H9 (cell line): ENCODE measurements at regions not wholly inside any gene's neighbourhood (a gene's known extent, or its start where the extent isn't known, plus 50 kb on each side); places are given as distances from the start of the nearest gene placed in this dataset.

ENCODE experiments used
- DNase-seq: peaks from one replicate; pipeline ENCODE4 v3.0.0-alpha.2; 2017
- H2AFZ ChIP-seq: one replicate; pipeline ENCODE4 v1.6.1; 2013; ENCODE audit warnings: mild to moderate bottlenecking, low read length, control low read depth, moderate library complexity
- H2AK5ac ChIP-seq: 2 replicates; pipeline ENCODE4 v1.6.1; 2013; ENCODE audit warnings: low read length, control low read depth, mixed read lengths; ENCODE audit not compliant: insufficient read length
- H2BK120ac ChIP-seq: one replicate; pipeline ENCODE4 v1.6.1; 2013; ENCODE audit warnings: low read depth, mild to moderate bottlenecking, low read length, control low read depth, inconsistent platforms; ENCODE audit not compliant: poor library complexity, severe bottlenecking
- H2BK12ac ChIP-seq: 2 replicates; pipeline ENCODE4 v1.6.1; 2013; ENCODE audit warnings: low read length, control low read depth, mixed read lengths, low read depth; ENCODE audit not compliant: insufficient read length
- H2BK15ac ChIP-seq: 2 replicates; pipeline ENCODE4 v1.6.1; 2013; ENCODE audit warnings: low read depth, low read length, control low read depth
- H2BK20ac ChIP-seq: one replicate; pipeline ENCODE4 v1.6.1; 2013; ENCODE audit warnings: low read depth, mild to moderate bottlenecking, low read length, control low read depth, inconsistent platforms; ENCODE audit not compliant: poor library complexity, severe bottlenecking
- H2BK5ac ChIP-seq: 2 replicates; pipeline ENCODE4 v1.6.1; 2013; ENCODE audit warnings: low read length, control low read depth, mixed read lengths; ENCODE audit not compliant: insufficient read length
- H3K14ac ChIP-seq: 2 replicates; pipeline ENCODE4 v1.6.1; 2013; ENCODE audit warnings: low read length, control low read depth; ENCODE audit not compliant: insufficient read depth
- H3K18ac ChIP-seq: 2 replicates; pipeline ENCODE4 v1.6.1; 2013; ENCODE audit warnings: low read depth, mild to moderate bottlenecking, mixed read lengths, low read length, control low read depth; ENCODE audit not compliant: insufficient read length
- H3K23ac ChIP-seq: 2 replicates; pipeline ENCODE4 v1.6.1; 2013; ENCODE audit warnings: low read length, control low read depth, mixed read lengths, low read depth; ENCODE audit not compliant: insufficient read length
- H3K23me2 ChIP-seq: 2 replicates; pipeline ENCODE4 v1.6.1; 2013; ENCODE audit warnings: low read depth, mild to moderate bottlenecking, mixed read lengths, low read length, control low read depth; ENCODE audit not compliant: insufficient read length, poor library complexity, severe bottlenecking
- H3K27ac ChIP-seq: 2 replicates; pipeline ENCODE4 v1.5.1; 2013; ENCODE audit warnings: low read length, control low read depth, mixed read lengths, low read depth; ENCODE audit not compliant: insufficient read length
- H3K27me3 ChIP-seq: 2 replicates; pipeline ENCODE4 v1.6.1; 2013; ENCODE audit warnings: low read length, control low read depth, inconsistent platforms; ENCODE audit not compliant: insufficient read depth
- H3K4ac ChIP-seq: 2 replicates; pipeline ENCODE4 v1.6.1; 2013; ENCODE audit warnings: low read depth, mild to moderate bottlenecking, control low read depth, inconsistent platforms, low read length, moderate library complexity
- H3K4me1 ChIP-seq: 2 replicates; pipeline ENCODE4 v1.6.1; 2013; ENCODE audit warnings: low read length, control low read depth, inconsistent platforms; ENCODE audit not compliant: insufficient read depth
- H3K4me2 ChIP-seq: 2 replicates; pipeline ENCODE4 v1.6.1; 2013; ENCODE audit warnings: low read length, control low read depth, mixed read lengths; ENCODE audit not compliant: insufficient read length, insufficient read depth
- H3K56ac ChIP-seq: 2 replicates; pipeline ENCODE4 v1.6.1; 2013; ENCODE audit warnings: low read depth, mild to moderate bottlenecking, mixed read lengths, low read length, control low read depth; ENCODE audit not compliant: insufficient read length
- H3K79me1 ChIP-seq: 2 replicates; pipeline ENCODE4 v1.6.1; 2013; ENCODE audit warnings: low read depth, mild to moderate bottlenecking, moderate library complexity, low read length, control low read depth, inconsistent platforms; ENCODE audit not compliant: insufficient read depth, poor library complexity, severe bottlenecking
- H3K79me2 ChIP-seq: 2 replicates; pipeline ENCODE4 v1.6.1; 2013; ENCODE audit warnings: low read length, control low read depth, inconsistent platforms; ENCODE audit not compliant: insufficient read depth
- H3K9ac ChIP-seq: 2 replicates; pipeline ENCODE4 v1.6.1; 2013; ENCODE audit warnings: low read length, control low read depth, mixed read lengths; ENCODE audit not compliant: insufficient read length; ENCODE audit errors: extremely low read depth
- H3K9me3 ChIP-seq: one replicate; pipeline ENCODE4 v1.6.1; 2013; ENCODE audit warnings: low read depth, low read length, inconsistent platforms; ENCODE audit not compliant: control insufficient read depth
- H3T11ph ChIP-seq: one replicate; pipeline ENCODE4 v1.6.1; 2013; ENCODE audit warnings: mild to moderate bottlenecking, low read length, control low read depth, inconsistent platforms
- H4K20me1 ChIP-seq: one replicate; pipeline ENCODE4 v1.6.1; 2013; ENCODE audit not compliant: control insufficient read depth, insufficient read length, insufficient read depth
- H4K5ac ChIP-seq: 2 replicates; pipeline ENCODE4 v1.6.1; 2013; ENCODE audit warnings: low read depth, mild to moderate bottlenecking, mixed read lengths, low read length, control low read depth; ENCODE audit not compliant: insufficient read length
- H4K8ac ChIP-seq: replicated peaks from 2 replicates; pipeline ENCODE4 v1.6.1; 2013; ENCODE audit warnings: low read length, control low read depth, mixed read lengths, low read depth; ENCODE audit not compliant: insufficient read length
- H4K91ac ChIP-seq: 2 replicates; pipeline ENCODE4 v1.6.1; 2013; ENCODE audit warnings: low read depth, mild to moderate bottlenecking, moderate library complexity, mixed read lengths, low read length, control low read depth; ENCODE audit not compliant: insufficient read length
- H3K27ac Mint-ChIP-seq, 3 experiments: 2 replicates in 2 of 3; 3 replicates in 1 of 3; pipeline ENCODE4 v1.8.0; 2020 to 2021; ENCODE audit warnings: mixed read lengths in 3 of 3, mild to moderate bottlenecking in 1 of 3, moderate library complexity in 1 of 3
- H3K27me3 Mint-ChIP-seq: 2 replicates; pipeline ENCODE4 v1.8.0; 2021; ENCODE audit warnings: low read depth, mild to moderate bottlenecking, moderate library complexity, mixed read lengths
- H3K36me3 Mint-ChIP-seq, 3 experiments: 2 replicates in 2 of 3; 3 replicates in 1 of 3; pipeline ENCODE4 v1.8.0; 2020 to 2021; ENCODE audit warnings: low read depth in 3 of 3, mixed read lengths in 3 of 3; ENCODE audit not compliant: insufficient read depth in 1 of 3
- H3K4me1 Mint-ChIP-seq, 2 experiments: 2 replicates each; pipeline ENCODE4 v1.8.0; 2020; ENCODE audit warnings: mixed read lengths in 2 of 2
- H3K4me3 Mint-ChIP-seq, 2 experiments: 2 replicates in 1 of 2; 3 replicates in 1 of 2; pipeline ENCODE4 v1.8.0; 2020 to 2021; ENCODE audit warnings: mild to moderate bottlenecking in 2 of 2, mixed read lengths in 2 of 2, moderate library complexity in 1 of 2
- H3K9me3 Mint-ChIP-seq, 2 experiments: 2 replicates in 1 of 2; 3 replicates in 1 of 2; pipeline ENCODE4 v1.8.0; 2020; ENCODE audit warnings: mild to moderate bottlenecking in 2 of 2, mixed read lengths in 2 of 2, moderate library complexity in 1 of 2
- WGBS: extraction: QIAGEN DNeasy Blood & Tissue Kit; methylation state at CpG from one replicate; pipeline ENCODE4 v1.1.7; 2013; ENCODE audit warnings: missing lambda C conversion rate, low lambda C conversion rate, mixed read lengths; ENCODE audit not compliant: insufficient read length; ENCODE audit errors: extremely low coverage; 5-methylcytosine and 5-hydroxymethylcytosine counted together
- TF ChIP-seq, protein P1 (sequence below): fragments of 200-600 bp; sonication (generic); conservative IDR thresholded peaks from 3 replicates; pipeline ENCODE4 v1.8.0; 2021; ENCODE audit warnings: antibody characterized with exemption, mild to moderate bottlenecking

DNA sequence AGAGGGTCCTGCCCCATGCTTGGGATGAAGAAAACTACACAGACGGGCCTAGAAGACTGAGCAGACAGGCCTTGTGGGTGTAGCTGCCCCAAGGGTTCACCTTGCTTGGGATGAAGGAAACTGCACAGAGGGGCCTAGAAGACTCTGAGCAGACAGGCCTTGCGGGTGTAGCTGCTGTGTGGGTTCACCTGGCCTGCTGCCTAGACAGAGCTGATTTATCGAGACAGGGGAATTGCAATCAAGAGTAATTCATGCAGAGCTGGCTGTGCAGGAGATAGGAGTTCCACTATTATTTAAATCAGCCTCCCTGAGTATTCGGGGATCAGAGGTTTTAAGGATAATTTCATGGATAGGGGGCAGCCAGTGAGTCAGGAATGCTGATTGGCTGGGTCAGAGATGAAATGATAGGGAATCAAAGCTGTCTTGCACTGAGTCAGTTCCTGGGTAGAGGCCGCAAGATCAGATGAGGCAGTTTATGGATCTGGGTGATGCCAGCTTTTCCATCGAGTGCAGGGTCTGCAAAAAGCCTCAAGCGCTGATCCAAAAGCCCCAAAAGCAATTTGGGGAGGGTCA is 341.4 kb downstream of the GALR1 start:
- no peak overlapping the region for H2BK120ac ChIP-seq
- no peak overlapping the region for H3K18ac ChIP-seq
- Mint-ChIP-seq H3K4me3 (no peak overlapping the region), H3K27me3 (no peaks in the 10 kb centered on the region), H3K27ac (peak overlapping the region in 1 of 3 experiments; percentile 21; a peak in 5 of 7 replicates), H3K36me3 (no peaks in the 10 kb centered on the region), H3K9me3 (peaks cover 0 to 2% of the 10 kb centered on the region in 2 experiments; a peak in 1 of 5 replicates), H3K4me1 (peaks cover 5% of the 10 kb centered on the region in 2 experiments)
- no peak overlapping the region for H2BK20ac ChIP-seq
- H3K27ac ChIP-seq, result no peak overlapping the region
- no peak for DNase-seq
- no peaks in the 10 kb centered on the region for H3K9me3 ChIP-seq
- TF ChIP-seq, protein P1, sequence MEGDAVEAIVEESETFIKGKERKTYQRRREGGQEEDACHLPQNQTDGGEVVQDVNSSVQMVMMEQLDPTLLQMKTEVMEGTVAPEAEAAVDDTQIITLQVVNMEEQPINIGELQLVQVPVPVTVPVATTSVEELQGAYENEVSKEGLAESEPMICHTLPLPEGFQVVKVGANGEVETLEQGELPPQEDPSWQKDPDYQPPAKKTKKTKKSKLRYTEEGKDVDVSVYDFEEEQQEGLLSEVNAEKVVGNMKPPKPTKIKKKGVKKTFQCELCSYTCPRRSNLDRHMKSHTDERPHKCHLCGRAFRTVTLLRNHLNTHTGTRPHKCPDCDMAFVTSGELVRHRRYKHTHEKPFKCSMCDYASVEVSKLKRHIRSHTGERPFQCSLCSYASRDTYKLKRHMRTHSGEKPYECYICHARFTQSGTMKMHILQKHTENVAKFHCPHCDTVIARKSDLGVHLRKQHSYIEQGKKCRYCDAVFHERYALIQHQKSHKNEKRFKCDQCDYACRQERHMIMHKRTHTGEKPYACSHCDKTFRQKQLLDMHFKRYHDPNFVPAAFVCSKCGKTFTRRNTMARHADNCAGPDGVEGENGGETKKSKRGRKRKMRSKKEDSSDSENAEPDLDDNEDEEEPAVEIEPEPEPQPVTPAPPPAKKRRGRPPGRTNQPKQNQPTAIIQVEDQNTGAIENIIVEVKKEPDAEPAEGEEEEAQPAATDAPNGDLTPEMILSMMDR, result no peak
- H4K91ac ChIP-seq, result no peak overlapping the region
- no peaks in the 10 kb centered on the region for H3K79me2 ChIP-seq
- H3K56ac ChIP-seq, result no peak overlapping the region
- H2AK5ac ChIP-seq, result no peak overlapping the region
- H4K5ac ChIP-seq, result no peak overlapping the region
- H2BK5ac ChIP-seq, result no peak overlapping the region
- no peak overlapping the region for H2AFZ ChIP-seq
- H2BK12ac ChIP-seq, result no peak overlapping the region
- no peaks in the 10 kb centered on the region; the same call in 1 of the 2 replicates for H3K4me1 ChIP-seq
- no peak overlapping the region for H3K14ac ChIP-seq
- H4K8ac ChIP-seq, result no peak overlapping the region
- no CpG with 5 or more reads among the region's 7 CpGs for WGBS
- no peaks in the 10 kb centered on the region for H3K23me2 ChIP-seq
- H4K20me1 ChIP-seq, result no peaks in the 10 kb centered on the region
- no peak overlapping the region for H3K9ac ChIP-seq
- H3K4me2 ChIP-seq, result no peak overlapping the region
- no peak overlapping the region for H2BK15ac ChIP-seq
- no peaks in the 10 kb centered on the region for H3K27me3 ChIP-seq
- H3K23ac ChIP-seq, result no peak overlapping the region
- H3K79me1 ChIP-seq, result no peaks in the 10 kb centered on the region
- H3K4ac ChIP-seq, result no peak overlapping the region
- H3T11ph ChIP-seq, result no peak overlapping the region
